Vagina (tissue), 2 donors: ENCODE measurements at regions not wholly inside any gene's neighbourhood (a gene's known extent, or its start where the extent isn't known, plus 50 kb on each side); places are given as distances from the start of the nearest gene placed in this dataset.

Experiments used
- CTCF ChIP-seq, 3 experiments: fragments of 450-650 bp in 2 of 3; fragments of 200-600 bp in 1 of 3; sonication (generic) in 1 of 3; IDR thresholded peaks; one replicate each; pipeline ENCODE4 v1.5.1; 2017 to 2019; ENCODE audit warnings: antibody characterized with exemption in 3 of 3, mild to moderate bottlenecking in 2 of 3, moderate library complexity in 2 of 3
- POLR2A ChIP-seq, 2 donors: fragments of 450-650 bp; IDR thresholded peaks; one replicate each; pipeline ENCODE4 v1.6.1; 2017; ENCODE audit warnings: antibody characterized with exemption in 2 of 2, mild to moderate bottlenecking in 2 of 2, moderate library complexity in 2 of 2

DNA sequence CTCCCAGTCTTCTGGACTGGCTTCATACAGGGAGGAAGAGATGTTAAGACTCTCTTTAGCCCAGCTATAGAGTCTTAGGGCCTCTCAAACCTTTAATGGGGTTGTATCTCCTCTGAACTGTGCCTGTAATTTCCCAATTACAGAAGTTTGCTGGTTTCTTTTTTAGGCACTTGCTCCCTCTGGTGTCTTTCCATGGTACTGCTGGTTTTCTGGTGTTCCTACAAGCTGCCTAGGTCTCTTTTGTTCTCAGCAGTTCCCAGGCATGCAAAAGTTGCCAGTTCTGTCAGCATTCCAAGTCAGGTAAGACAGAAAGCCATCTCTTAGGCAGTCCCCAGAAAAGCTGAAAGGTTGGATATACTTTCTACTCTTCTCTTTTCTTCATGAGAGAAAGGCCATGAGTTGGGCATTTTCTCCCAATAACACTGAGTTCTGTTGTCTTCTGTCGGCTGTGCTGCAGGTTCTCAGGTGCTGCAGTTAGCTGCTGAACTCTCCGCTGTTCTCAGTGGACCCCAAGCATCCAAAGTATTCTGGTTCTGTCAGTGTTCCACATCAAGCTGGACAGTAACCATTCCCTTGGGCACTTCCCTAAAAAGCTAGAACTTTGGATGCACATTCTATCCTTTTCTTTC, 54.4 kb upstream of the EHHADH start:
- TF ChIP-seq CTCF (IDR thresholded peaks at IDR 0.05) (peak in 1 of 3 experiments; percentile 17), POLR2A (IDR thresholded peaks at IDR 0.05) (no peak)
